ENCODE measurements at regions not wholly inside any gene's neighbourhood (a gene's known extent, or its start where the extent isn't known, plus 50 kb on each side); places are given as distances from the start of the nearest gene placed in this dataset.

DNA sequence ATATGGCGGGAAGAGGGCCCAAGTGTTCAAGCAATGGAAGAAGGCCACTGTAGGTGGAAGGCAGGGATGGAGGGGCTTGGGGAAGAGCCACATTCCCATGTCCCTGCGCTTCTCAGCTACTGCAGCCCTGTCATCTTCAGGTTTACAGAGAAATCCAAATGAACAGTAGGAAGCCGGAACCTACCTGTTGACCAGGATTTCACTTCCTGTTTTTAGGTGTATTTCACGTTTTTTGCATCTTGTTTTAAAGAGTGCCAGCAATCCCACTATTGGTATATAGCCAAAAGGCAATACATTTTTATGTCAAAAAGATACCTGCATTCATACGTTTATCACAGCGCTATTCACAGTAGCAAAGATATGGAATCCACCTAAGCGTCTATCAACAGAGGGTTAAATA is 159.2 kb downstream of the SLC35B3 start (continued):
- TF ChIP-seq REST (IDR thresholded peaks at IDR 0.05; ENCODE audit: unreplicated experiment) (no peak), EZH2 (IDR thresholded peaks at IDR 0.05; ENCODE audit: low read depth, unreplicated experiment) (no peak)

GRCh38 chr6:8275667-8276066 is 159.7 kb downstream of the SLC35B3 start:
- Histone ChIP-seq H2AFZ (no peak overlapping the region), H3K9me2 (ENCODE audit: insufficient read depth) (peaks cover 11% of the 10 kb centered on the region; the same call in 1 of the 2 replicates), H3K36me3 (ENCODE audit: insufficient read depth) (no peaks in the 10 kb centered on the region), H3K4me1 (ENCODE audit: insufficient read depth) (peaks cover 28% of the 10 kb centered on the region), H3F3A (replicated peaks; ENCODE audit: low read depth) (no peaks in the 10 kb centered on the region), H3K27me3 (ENCODE audit: insufficient read depth) (no peaks in the 10 kb centered on the region), H3K4me2 (no peak overlapping the region), H3K4me3 (no peak overlapping the region), H3K79me2 (replicated peaks; ENCODE audit: insufficient read depth) (no peaks in the 10 kb centered on the region), H3K27ac (ENCODE audit: low read depth) (no peak overlapping the region), H4K20me1 (replicated peaks; ENCODE audit: insufficient read depth) (no peaks in the 10 kb centered on the region)
- Mint-ChIP-seq H3K27me3 (ENCODE audit: insufficient read depth, low read depth, poor library complexity) (no peaks in the 10 kb centered on the region), H3K9me3 (no peaks in the 10 kb centered on the region), H3K27ac (no peak overlapping the region), H3K36me3 (ENCODE audit: low read depth) (no peaks in the 10 kb centered on the region), H3K4me1 (peaks cover 44% of the 10 kb centered on the region), H3K4me3 (no peak overlapping the region)
- no peak for ATAC-seq
- no peak for DNase-seq (ENCODE audit: low spot score)
- TF ChIP-seq EZH2phosphoT487 (IDR thresholded peaks at IDR 0.05; ENCODE audit: unreplicated experiment) (no peak), ZNF331 (CRISPR knock-in tag; IDR thresholded peaks at IDR 0.05; ENCODE audit: low read depth) (no peak), REST (IDR thresholded peaks at IDR 0.05; ENCODE audit: unreplicated experiment) (no peak), CREB1 (CRISPR knock-in tag; IDR thresholded peaks at IDR 0.05; ENCODE audit: low read depth) (no peak), EZH2 (IDR thresholded peaks at IDR 0.05; ENCODE audit: low read depth, unreplicated experiment) (no peak), POLR2AphosphoS5 (IDR thresholded peaks at IDR 0.05; ENCODE audit: low read depth) (no peak), JUNB (IDR thresholded peaks at IDR 0.05; ENCODE audit: unreplicated experiment) (no peak), NANOG (IDR thresholded peaks at IDR 0.05; ENCODE audit: borderline replicate concordance) (no peak), ETS1 (IDR thresholded peaks at IDR 0.05) (no peak), ZNF114 (CRISPR knock-in tag; IDR thresholded peaks at IDR 0.05) (no peak), STAT1 (IDR thresholded peaks at IDR 0.05; ENCODE audit: unreplicated experiment) (no peak), ZNF462 (CRISPR knock-in tag; IDR thresholded peaks at IDR 0.05) (no peak)

Measured in GM23338 (cell line).